HG03103 (cell line): ENCODE measurements at regions not wholly inside any gene's neighbourhood (a gene's known extent, or its start where the extent isn't known, plus 50 kb on each side); places are given as distances from the start of the nearest gene placed in this dataset.
A peak's percentile ranks its signal among the peaks of the same experiment; 100 is the strongest.

Experiments used
- ATAC-seq: cut with Tn5 transposase; IDR thresholded peaks from one replicate; pipeline ENCODE4 v1.9.1; 2021; ENCODE audit warnings: low read depth; ENCODE audit not compliant: unreplicated experiment

- no peak for ATAC-seq
Measured at GRCh38 chr9:129278391-129279237, 100.6 kb upstream of the IER5L start.

DNA sequence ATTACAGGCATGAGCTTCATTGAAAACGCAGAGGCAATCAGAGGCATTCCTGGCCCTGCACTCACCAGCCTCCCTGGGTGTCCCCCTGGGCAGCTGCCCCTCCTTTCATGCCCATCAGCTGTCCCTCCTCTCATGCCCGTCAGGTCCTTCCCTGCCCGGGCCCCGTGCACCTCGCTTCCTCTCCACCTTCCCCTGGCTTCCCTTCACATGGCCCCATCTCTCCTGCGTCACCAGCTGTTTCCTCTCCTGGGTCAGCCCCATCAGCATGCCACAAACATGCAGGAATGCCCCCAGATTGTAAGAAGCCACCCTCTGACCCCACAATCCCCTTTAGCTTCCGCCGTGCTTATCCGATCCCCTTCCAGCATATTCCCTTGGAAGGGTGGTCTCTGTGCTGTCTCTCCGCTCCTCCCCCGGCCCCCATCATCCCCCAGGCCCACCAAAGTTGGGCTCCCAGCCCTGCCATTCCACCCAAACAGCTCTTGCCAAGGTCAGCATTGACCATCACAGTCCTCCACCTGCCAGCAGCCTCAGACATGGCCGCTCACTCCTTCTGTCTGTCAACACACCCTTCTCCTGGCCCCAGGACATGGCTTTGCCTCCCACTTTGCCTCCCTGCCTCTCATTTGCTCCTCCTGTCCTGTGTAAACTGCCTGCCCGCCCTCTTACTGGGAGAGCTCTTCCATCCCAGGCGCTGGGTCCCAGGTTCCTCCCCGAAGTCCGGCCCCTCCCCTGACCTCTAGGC is 98.6 kb upstream of the IER5L start:
- no peak for ATAC-seq

DNA sequence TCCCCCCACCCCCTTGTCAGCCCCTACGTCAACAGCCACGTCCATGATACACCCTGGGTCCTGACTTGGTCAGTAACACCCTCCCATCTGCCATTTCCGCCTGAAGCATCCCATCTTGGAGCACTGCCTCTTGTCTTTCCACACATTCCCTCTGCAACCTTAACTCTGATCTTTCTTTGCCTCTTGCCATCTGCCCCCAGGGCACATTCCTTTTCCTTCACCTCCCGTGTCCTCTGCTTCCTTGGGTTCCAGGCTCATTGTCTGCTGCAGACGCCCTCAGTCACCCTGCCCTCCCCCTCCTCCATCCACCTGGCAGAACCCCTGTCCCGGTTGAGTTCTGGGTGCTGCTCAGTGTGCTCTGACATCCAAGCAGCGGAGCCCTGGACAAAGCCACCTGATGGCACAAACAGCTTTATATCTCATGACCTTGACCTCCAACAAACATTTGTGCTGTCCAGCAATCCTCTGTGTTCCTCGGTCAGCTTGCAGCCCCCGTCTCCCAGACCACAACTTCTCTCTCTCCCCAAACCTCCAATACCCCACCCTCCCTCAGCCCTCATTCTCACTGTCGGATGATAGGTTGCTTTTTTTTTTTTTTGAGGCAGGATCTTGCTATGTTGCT is 97.7 kb upstream of the IER5L start:
- no peak for ATAC-seq

GRCh38 chr9:129273941-129274684 is 96.1 kb upstream of the IER5L start:
- ATAC-seq = no peak

DNA sequence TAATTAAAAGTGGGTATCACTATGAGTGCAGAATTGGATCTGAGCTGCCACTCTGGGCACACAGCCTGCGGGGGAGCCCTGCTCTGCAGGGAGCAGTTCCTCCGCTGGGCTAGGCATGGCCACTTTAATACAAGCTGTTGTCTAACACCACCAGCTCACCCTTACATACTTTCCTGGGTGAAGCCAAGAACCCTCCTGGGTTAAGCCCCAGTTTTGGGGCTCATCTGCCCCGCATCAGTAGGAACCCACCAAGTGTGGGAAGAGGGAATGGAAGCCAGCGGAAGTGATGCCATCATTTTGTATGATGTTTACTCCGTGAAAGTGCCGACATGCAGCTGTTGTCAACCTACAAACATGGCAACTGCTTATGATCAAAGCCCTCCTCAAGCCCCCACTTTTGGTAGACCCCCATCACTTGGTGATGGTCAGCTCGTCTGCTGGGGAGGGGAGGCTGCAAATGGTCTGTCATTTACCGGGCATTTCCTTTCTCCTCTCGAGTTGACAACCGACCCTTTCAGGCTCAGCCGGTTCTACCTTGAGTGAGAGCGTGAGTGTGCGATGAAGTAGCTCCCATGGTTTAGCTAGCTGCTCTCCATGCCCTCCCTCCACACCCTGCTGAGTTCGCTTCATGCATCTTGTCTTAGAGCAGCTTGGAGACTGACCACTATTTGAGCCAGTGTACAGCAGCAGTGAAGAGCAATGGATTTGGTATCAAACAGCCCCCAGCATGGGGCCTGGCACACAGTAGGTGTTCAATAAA is 95.3 kb upstream of the IER5L start:
- no peak for ATAC-seq

DNA sequence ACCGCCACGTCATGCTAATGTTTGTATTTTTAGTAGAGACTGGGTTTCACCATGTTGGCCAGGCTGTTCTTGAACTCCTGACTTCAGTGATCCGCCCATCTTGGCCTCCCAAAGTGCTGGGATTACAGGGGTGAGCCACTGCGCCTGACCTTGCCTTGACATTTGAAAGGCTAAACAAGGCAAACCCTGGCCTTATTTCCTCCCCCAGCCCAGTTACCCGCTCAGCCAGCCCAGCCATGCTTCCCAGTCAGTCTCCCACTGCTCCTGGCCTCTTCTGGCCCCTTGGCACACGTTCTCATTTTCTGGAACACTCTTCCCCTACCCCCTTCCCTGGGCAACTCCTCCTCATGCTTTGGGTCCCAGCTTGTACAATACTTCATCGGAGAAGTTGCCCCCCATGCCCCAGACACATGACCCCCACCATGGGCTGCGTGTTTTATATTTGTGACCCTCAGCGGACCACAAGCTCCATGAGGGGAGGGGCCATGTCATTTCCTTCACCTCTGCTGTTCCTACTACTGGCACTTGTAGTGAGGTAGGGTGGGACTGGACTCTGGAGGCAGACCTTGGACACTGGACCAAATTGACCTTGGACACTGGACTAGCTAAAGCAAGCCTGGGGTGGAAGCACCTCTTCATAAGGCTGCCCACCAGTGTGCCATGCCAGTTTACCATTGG is 94.4 kb upstream of the IER5L start:
- ATAC-seq = no peak

DNA sequence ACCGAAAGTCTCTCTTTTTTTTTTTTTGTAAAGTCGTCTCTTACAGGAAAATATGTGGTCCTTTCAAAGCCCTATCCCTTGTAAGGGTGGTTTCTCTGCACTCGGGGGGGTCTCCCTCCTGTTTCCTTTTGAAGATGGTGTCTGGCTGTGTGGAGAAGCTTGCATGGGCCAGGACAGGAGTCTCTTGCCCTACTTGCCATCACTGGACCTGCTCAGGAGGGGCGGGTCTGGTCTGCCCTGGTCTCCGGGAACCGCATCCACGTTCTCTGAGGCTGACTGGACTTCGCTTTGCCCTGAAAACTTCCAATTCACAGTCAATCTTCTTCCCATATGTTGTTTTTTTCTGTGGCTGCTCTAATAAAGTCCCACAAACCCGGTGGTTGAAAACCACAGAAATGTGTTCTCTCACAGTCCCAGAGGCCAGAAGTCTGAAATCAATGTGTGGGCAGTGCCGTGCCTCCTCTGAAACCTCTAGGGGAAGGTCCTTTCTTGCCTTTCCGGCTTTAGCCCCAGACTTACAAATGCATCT is 92.9 kb upstream of the IER5L start:
- no peak for ATAC-seq

DNA sequence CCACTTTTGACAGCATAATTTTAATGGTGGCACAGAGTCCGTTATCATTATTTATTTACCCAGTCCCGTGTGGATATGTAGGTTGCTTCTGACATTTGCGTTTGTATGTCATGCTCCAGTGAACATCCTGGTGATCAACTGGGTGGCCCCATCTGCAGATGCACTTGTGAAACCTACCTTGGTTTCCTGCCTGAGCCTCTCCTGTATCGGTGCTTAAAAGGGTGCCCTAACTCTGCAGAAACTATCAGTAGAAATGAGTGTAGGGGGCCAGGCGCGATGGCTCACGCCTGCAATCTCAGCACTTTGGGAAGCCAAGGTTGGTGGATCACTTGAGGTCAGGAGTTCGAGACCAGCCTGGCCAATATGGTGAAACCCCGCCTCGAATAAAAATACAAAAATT is 92.1 kb upstream of the IER5L start:
- ATAC-seq = peak; percentile 57

GRCh38 chr9:129267141-129267540 is 89.1 kb upstream of the IER5L start:
- ATAC-seq = no peak

DNA sequence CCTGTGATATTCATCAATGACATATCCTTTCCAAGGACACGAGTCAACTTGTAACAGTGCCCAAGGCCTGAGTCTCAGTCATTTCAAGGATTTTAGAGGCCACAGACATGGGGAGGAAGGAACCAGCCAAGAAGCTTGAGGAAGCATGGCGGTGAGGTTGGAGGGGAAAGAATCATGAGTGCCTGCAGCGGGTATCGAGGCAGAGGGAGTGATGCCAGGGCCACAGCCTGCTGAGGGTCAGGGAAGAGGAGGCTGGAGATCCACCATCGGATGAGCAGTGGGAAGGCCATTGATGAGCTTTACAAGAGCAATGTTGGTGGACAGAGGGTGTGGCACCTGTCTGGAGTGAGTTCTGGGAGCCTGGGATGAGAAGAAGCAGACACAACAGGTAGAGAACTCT is 88.5 kb upstream of the IER5L start:
- ATAC-seq = no peak

DNA sequence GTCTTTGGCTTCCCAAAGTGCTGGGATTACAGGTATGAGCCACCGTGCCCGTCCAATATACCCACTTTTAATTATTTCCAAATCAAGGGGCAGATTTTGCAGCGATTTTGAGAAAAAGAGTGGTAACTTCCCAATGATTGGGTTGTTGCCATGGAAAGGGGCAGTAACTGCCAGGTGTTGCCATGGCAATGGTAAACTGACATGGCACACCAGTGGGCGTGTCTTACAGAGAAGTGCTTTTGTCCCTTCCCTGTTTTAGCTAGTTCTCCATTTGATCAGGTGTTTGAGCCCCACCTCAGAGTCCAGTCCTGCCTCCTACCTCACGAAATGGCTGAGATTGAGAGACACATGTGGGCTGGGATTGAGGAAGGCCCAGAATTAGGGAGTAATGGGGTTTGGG is 86.3 kb upstream of the IER5L start:
- no peak for ATAC-seq

- ATAC-seq = no peak
Measured at GRCh38 chr9:129263836-129264235, 85.8 kb upstream of the IER5L start.

DNA sequence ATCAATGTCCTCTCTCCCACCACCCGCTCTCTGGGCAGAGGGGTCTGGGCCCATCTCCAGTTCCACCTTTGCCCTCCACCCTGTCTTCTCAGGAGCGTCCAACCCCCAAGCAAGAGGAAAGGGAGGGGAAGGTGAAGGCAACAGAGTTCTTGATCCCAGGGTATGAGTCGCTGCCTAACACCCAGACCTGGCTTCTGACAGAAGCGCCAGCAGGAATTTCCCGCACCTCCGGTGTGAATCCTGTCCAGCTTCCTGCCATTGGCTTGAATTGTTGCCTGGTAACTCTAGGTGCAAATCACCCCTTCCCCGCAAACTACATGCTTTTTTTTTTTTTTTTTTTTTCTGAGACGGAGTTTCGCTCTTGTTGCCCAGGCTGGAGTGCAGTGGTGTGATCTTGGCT is 84.2 kb upstream of the IER5L start:
- ATAC-seq = no peak

DNA sequence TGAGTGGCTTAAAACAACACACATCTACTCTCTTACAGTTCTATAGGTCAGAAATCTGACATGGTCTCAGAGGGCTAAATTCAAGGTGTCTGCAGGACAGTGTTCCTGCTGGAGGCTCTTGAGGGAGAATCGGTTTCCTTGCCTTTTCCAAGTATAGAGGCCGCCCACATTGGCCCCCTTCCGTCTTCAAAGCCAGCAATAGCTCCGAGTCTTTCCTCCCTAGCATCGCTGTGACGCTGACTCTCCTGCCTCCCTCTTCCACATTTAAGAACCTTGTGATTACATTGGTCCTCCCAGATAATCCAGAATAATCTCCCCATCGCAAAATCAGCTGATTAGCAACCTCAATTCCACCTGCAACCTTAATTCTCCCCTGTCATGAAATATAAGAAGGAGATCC is 81.3 kb upstream of the IER5L start:
- no peak for ATAC-seq

DNA sequence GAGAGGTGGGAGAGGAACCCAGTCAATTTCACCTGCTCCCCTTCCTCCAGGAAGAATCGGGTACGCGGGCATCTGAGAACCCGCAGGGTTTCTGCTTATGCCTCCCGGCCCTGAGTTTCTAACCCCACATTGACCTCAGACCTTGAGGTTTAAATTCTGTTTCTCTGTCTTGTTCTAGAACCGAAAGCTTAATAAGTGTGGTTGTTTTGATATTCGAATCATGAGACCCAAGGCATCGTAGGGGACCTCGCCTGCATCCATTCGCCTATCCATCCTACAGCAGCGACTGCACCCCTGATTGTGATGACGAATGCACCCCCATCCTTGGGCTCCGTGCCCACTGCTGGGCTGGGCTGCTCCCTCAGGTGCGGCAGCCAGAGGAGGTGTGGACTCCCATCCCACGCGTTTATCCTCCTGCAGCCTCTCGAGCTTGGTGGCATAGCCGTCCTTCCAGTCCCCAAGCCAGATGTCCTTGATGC is 80.8 kb upstream of the IER5L start:
- ATAC-seq = no peak

DNA sequence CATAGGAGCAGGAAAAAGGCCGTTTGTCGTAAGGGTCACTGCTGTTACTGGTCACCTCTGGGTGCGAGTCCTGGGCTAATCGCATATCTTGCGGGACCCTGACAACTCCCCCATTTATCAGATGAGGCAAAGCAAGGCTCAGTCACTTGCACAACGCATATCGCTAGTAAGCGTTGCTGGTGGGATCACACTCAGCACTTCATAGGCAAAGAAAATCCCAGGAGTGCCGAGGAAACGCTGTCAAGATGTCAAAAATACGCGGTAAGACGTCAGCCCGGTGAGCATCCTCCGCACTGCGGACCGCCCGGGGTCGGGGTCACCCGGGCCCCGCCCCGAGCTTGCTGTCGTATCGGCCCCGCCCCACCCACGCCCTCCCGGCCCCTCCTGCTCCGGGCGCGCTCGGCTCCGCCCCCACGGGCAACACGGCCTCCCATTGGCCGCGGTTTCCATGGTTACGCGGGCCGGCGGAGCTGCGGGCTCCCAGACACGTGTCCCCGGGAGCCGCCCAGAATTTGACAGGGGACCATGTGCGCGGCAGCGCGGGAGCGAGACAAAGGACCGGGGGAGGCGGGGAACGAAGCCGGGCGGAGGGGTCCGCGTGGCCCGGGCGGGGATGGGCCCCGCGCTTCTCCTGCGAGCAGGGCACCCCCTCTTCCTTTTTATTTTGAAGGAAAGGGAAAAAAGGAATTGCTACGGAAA is 80.2 kb upstream of the IER5L start:
- ATAC-seq = no peak

GRCh38 chr9:129256959-129257713 is 79.1 kb upstream of the IER5L start:
- no peak for ATAC-seq
